Astrocyte (in vitro differentiated cells and primary cell): ENCODE measurements at regions not wholly inside any gene's neighbourhood (a gene's known extent, or its start where the extent isn't known, plus 50 kb on each side); places are given as distances from the start of the nearest gene placed in this dataset.

ENCODE experiments used
- DNase-seq: peaks from one replicate; pipeline ENCODE4 v3.0.0-alpha.2; 2010; ENCODE audit warnings: low read depth
- FAIRE-seq: peaks from 2 replicates; lab custom pipeline; 2011; peaks lifted over from hg19 to GRCh38; lab: Jason Lieb, UNC
- H2AFZ ChIP-seq: 2 replicates; pipeline ENCODE4 v1.6.0; 2012; ENCODE audit warnings: low read depth, low read length, inconsistent platforms
- H3K27ac ChIP-seq: 2 replicates; pipeline ENCODE4 v1.5.1; 2011; ENCODE audit warnings: low read depth, low read length, inconsistent platforms
- H3K27me3 ChIP-seq: 2 replicates; pipeline ENCODE4 v1.6.0; 2011; ENCODE audit warnings: low read length, inconsistent platforms; ENCODE audit not compliant: insufficient read depth
- H3K36me3 ChIP-seq: 2 replicates; pipeline ENCODE4 v1.5.1; 2011; ENCODE audit warnings: low read length, inconsistent platforms; ENCODE audit not compliant: insufficient read depth
- H3K4me1 ChIP-seq: 2 replicates; pipeline ENCODE4 v1.5.1; 2011; ENCODE audit warnings: low read length, inconsistent platforms; ENCODE audit not compliant: insufficient read depth
- H3K4me2 ChIP-seq: 2 replicates; pipeline ENCODE4 v1.6.0; 2012; ENCODE audit warnings: low read length, inconsistent platforms
- H3K4me3 ChIP-seq: 2 replicates; pipeline ENCODE4 v1.5.1; 2011; ENCODE audit warnings: low read depth, mild to moderate bottlenecking, low read length, inconsistent platforms; ENCODE audit not compliant: insufficient read depth
- H3K79me2 ChIP-seq: 2 replicates; pipeline ENCODE4 v1.6.0; 2012; ENCODE audit warnings: mild to moderate bottlenecking, low read length, inconsistent platforms; ENCODE audit not compliant: insufficient read depth
- H3K9ac ChIP-seq: 2 replicates; pipeline ENCODE4 v1.6.0; 2012; ENCODE audit warnings: mild to moderate bottlenecking, low read length, inconsistent platforms
- H3K9me3 ChIP-seq: 2 replicates; pipeline ENCODE4 v1.5.1; 2012; ENCODE audit warnings: low read depth, mild to moderate bottlenecking, low read length, inconsistent platforms; ENCODE audit not compliant: insufficient read depth
- H4K20me1 ChIP-seq: 2 replicates; pipeline ENCODE4 v1.6.0; 2012; ENCODE audit warnings: low read length, inconsistent platforms; ENCODE audit not compliant: insufficient read depth
- H3K27ac Mint-ChIP-seq: one replicate; pipeline ENCODE4 v1.8.0; 2021; ENCODE audit warnings: mild to moderate bottlenecking, mixed read lengths; ENCODE audit not compliant: unreplicated experiment
- H3K27me3 Mint-ChIP-seq: one replicate; pipeline ENCODE4 v1.8.0; 2021; ENCODE audit warnings: low read depth, mixed read lengths; ENCODE audit not compliant: unreplicated experiment
- H3K36me3 Mint-ChIP-seq: one replicate; pipeline ENCODE4 v1.8.0; 2021; ENCODE audit warnings: low read depth, mixed read lengths; ENCODE audit not compliant: unreplicated experiment
- H3K4me1 Mint-ChIP-seq: one replicate; pipeline ENCODE4 v1.8.0; 2021; ENCODE audit warnings: low read depth, mixed read lengths; ENCODE audit not compliant: unreplicated experiment
- H3K4me3 Mint-ChIP-seq: one replicate; pipeline ENCODE4 v1.8.0; 2021; ENCODE audit warnings: mild to moderate bottlenecking, moderate library complexity, mixed read lengths; ENCODE audit not compliant: unreplicated experiment
- H3K9me3 Mint-ChIP-seq: one replicate; pipeline ENCODE4 v1.8.0; 2021; ENCODE audit warnings: mild to moderate bottlenecking, mixed read lengths; ENCODE audit not compliant: unreplicated experiment
- CTCF ChIP-seq: IDR thresholded peaks from 2 replicates; pipeline ENCODE4 v1.5.1; 2011; ENCODE audit warnings: low read depth, mild to moderate bottlenecking, inconsistent platforms, low read length, moderate library complexity; ENCODE audit not compliant: insufficient read depth
- EZH2 ChIP-seq: IDR thresholded peaks from 2 replicates; pipeline ENCODE4 v1.6.1; 2012; ENCODE audit warnings: mild to moderate bottlenecking, low read length, inconsistent platforms; ENCODE audit not compliant: insufficient read depth

GRCh38 chr3:64345371-64345770 is 120.1 kb upstream of the PRICKLE2 start:
- Histone ChIP-seq H3K9me3 (no peaks in the 10 kb centered on the region), H4K20me1 (no peaks in the 10 kb centered on the region), H3K4me3 (no peak overlapping the region), H3K4me1 (peaks cover 53% of the 10 kb centered on the region), H3K36me3 (no peaks in the 10 kb centered on the region), H3K4me2 (peak overlapping the region; percentile 59), H2AFZ (peak overlapping the region; percentile 29), H3K79me2 (no peaks in the 10 kb centered on the region), H3K27ac (peak overlapping the region; percentile 97), H3K27me3 (no peaks in the 10 kb centered on the region), H3K9ac (peak overlapping the region; percentile 80)
- peaks cover 71% of the 10 kb centered on the region for H3K4me1 Mint-ChIP-seq
- peaks cover 6% of the 10 kb centered on the region for H3K36me3 Mint-ChIP-seq
- peaks cover 6% of the 10 kb centered on the region for H3K9me3 Mint-ChIP-seq
- peak; percentile 95 for DNase-seq
- H3K4me3 Mint-ChIP-seq = no peak overlapping the region
- peak overlapping the region; percentile 100 for H3K27ac Mint-ChIP-seq
- peak; percentile 17 for FAIRE-seq
- TF ChIP-seq EZH2 = no peak
- TF ChIP-seq CTCF = no peak
- no peaks in the 10 kb centered on the region for H3K27me3 Mint-ChIP-seq

GRCh38 chr3:64344721-64345207 is 119.5 kb upstream of the PRICKLE2 start:
- peak overlapping the region; percentile 80 for H3K9ac ChIP-seq

More at GRCh38 chr3:64344721-64345207, 119.5 kb upstream of the PRICKLE2 start:
- Mint-ChIP-seq H3K4me3 (no peak overlapping the region), H3K9me3 (peaks cover under 1% of the 10 kb centered on the region), H3K4me1 (peaks cover 74% of the 10 kb centered on the region), H3K27me3 (no peaks in the 10 kb centered on the region), H3K27ac (peak overlapping the region; percentile 100), H3K36me3 (peaks cover 6% of the 10 kb centered on the region)
- H3K27ac ChIP-seq = peak overlapping the region; percentile 97
- no peaks in the 10 kb centered on the region for H3K36me3 ChIP-seq
- no peak overlapping the region for H3K4me3 ChIP-seq
- peak; percentile 72 for FAIRE-seq
- peaks cover 59% of the 10 kb centered on the region for H3K4me1 ChIP-seq
- H3K27me3 ChIP-seq = no peaks in the 10 kb centered on the region
- no peaks in the 10 kb centered on the region for H3K9me3 ChIP-seq
- no peaks in the 10 kb centered on the region for H3K79me2 ChIP-seq
- no peak for TF ChIP-seq EZH2
- no peak for TF ChIP-seq CTCF
- DNase-seq = peak; percentile 86
- peak overlapping the region; percentile 59 for H3K4me2 ChIP-seq
- peak overlapping the region; percentile 29 for H2AFZ ChIP-seq
- no peaks in the 10 kb centered on the region for H4K20me1 ChIP-seq
